Dermis blood vessel endothelial cell (primary cell): ENCODE measurements at regions not wholly inside any gene's neighbourhood (a gene's known extent, or its start where the extent isn't known, plus 50 kb on each side); places are given as distances from the start of the nearest gene placed in this dataset.

Experiments used
- DNase-seq: peaks from one replicate; pipeline ENCODE4 v3.0.0; 2010

- no peak for DNase-seq
Observed at GRCh38 chr17:36761203-36761950, 160.0 kb downstream of the MRM1 start.

DNA sequence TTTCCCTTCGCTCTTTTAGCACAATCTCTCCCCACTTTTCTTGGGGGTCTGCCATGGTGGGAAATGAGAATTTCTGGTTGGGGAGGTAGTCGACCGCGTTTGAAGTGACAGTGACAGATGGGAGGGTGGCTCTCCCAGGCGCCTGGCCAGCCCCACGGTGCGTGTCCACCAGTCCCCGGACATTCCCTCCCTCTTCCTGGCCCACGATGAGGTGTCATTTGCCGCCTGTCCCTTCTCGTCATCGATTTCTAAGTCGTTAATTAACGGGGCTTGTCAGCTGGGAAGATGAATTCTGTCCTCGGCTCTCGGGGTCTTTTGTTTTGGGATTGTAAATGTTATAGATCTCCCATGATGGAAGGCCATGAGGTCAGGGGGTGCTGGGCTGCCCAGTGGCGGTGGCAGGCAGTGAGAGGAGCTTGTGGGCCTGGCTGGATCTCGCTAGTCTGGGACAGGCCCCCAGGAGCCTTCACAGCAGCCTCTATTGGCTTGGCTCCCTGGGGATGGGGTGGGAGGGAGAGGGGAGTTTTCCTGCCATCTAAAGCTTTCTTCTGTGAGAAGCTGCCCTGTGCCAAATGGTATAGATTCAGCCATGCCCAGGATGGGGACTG lies 164.2 kb downstream of the MRM1 start:
- DNase-seq = no peak

DNA sequence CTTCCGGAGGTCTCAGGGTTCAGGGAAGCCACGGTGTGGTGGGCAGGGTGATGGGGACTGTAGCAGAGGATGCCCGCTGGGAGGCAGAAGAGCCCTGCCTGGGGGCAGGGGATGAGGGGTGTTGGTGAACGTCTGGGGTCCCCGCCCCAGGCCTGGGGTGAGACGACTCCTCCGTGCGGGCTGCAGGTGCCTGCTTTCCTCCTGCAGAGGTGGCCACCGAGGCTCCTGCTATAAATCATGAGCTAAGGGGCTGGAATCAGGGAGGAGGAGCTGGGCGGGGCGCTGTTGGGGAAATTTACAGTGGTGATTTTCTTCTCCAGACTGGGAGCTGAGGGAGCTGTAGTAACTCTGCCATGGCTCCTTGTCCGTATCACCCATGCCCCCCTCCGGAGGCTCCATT lies 167.0 kb downstream of the MRM1 start:
- DNase-seq = peak; percentile 8

- no peak for DNase-seq
Observed at GRCh38 chr17:36773039-36773438, 164.2 kb upstream of the LHX1 start.

DNA sequence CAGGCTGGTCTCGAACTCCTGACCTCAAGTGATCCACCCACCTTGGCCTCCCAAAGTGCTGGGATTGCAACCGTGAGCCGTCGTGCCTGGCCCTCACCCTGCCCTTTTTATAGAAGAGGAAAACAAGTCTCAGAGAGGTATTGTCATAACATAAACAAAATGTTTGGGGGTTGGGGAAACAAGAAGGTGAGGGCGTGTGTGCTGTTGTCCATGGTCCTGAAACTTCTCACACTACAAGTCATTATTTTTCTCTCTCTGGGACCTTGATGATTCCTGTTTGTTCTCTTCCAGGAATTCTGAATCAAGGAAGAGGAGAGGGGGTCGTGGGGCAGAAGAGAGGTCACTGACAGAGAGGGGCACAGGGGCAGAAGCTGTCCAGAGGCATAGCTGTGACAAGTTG lies 160.2 kb upstream of the LHX1 start:
- DNase-seq = peak; percentile 31

DNA sequence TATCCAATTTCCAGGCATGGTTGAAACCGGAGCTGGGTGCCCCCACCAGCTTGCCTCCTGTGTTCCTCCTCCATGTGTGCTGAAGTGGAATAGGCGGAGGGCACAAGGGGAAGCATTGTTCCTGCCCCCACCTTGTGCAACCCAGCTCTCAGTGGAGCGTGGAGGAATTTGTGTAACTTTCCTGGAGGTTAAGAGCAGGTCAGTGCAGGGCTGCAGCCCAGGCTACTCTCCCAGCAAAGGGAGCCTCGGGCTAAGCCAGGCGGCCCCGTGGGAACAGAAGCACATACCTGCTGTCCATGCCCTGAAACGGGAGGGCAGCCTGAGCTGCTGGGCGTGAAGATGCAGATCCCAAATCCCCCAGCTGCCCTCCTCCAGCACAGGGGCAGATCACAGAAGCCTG lies 158.8 kb upstream of the LHX1 start:
- DNase-seq = no peak

GRCh38 chr17:36779550-36779949 lies 157.7 kb upstream of the LHX1 start:
- DNase-seq = no peak

- no peak for DNase-seq
Observed at GRCh38 chr17:36784633-36785032, 152.6 kb upstream of the LHX1 start.

DNA sequence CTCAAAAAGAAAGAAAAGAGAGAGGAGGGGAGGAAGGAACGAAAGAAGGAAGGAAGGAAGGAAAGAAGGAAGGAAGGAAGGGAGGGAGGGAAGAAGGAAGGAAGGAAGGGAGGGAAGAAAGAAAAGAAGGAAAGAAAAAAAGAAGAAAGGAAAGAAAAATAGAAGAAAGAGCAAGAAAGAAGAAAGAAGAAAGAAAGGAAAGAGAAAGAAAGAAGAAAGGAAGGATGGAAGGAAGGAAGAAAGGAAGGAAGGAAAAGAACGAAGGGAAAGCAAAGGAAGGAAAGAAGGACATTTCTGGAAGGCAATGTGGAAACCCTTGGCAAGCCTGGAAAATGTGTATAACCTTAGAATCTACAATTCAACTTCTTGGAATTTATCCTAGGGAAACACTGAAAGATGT lies 150.4 kb upstream of the LHX1 start:
- DNase-seq = no peak

DNA sequence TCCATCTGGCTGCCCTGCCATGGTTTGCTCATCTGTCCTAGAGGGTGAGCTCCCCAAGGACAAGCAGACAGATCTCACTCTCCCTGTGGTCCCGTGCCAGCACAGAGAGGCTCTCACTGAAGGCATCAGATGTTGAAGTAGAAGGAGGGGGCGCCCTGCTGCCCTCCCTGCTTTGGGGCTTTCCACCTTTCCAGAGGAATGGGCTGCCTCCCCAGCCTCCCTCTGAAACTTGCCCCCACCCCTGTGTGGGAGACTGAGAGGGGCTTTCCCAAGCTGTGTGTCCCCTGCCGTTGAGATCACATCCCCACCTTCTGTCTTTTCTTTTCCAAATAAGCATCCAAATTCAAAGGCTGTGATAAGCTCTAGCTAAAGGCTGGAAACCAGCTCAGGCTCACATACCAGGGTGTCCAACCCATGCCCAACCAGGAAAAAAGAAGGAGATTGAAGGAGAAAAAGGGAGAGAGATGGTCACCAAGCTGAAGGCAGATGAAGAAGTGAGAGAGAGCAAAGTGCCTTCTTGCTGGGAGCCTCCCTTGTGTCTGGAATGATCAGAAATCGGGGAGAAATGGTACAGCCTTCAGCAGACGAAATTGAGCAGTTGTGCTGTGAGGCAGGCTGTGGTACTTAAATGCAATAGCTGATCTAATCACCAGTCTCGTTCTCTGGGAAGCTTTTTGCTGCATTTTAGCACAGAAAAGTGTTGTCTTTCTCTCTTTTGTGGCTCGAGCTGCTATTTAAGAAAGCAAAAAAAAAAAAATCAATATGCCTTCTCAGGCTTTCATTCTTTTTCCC lies 145.9 kb upstream of the LHX1 start:
- DNase-seq = no peak

DNA sequence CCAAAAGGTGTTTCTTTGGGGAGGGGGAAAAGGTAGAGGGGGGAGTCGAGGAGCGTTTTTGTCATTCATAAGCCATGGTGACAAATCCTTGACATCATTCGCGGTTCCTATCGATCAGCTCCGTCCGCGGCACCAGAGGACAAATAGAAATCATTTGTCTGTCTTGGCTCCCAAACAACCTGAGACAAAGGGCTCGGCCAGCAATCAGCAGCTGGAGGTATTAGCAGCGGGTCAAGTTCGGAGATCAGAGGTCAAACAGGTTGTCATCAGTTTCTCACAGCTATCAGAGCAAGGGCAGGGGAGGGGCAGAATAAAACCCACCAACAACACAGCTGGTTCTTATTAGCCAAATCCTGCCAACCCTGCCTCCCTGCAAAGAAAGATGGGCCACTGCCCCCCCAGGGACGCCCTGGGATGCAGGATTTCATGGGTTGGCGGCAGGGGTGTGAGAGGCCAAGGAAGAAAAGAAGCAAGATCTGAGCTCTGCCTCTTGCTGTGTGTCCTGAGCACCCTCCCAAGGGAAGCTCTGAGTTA lies 145.3 kb upstream of the LHX1 start:
- no peak for DNase-seq

DNA sequence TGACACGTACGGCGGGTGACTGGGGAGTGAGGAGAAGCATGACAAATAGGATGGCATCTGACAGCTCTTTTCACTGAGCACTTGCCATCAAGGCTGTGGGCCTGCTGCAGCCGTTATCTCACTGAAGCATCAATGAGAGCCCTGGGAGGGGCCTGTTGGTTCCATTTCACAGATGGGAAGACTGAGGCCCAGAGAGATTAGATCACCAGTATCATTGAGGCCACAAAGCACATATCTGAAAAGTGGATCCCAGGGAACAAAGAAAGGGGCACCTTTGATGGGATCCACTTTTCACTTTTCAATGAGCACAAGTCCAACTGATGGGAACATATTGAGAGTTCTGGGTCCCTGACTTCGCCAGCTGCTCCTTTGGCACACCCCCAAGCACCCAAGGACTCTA lies 144.4 kb upstream of the LHX1 start:
- DNase-seq = no peak

DNA sequence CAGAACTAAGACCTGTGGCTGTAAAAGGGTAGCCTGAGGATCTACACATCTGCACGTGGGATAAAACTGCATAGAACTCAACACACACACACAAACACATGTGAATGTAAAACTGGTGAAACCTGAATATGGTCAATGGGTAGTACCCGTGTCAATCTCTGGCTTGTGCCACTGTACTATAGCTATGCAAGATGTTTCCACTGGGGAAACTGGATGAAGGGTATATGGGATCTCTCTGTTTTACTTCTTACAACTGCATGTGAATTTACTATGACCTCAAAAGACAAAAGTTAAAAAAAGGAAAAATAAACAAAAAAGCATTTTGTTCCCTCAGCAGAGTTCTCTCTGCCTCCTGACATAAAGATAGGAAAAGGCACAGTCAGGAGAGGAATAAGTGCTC lies 143.3 kb upstream of the LHX1 start:
- no peak for DNase-seq

- no peak for DNase-seq
Observed at GRCh38 chr17:36807496-36808179, 129.6 kb upstream of the LHX1 start.

DNA sequence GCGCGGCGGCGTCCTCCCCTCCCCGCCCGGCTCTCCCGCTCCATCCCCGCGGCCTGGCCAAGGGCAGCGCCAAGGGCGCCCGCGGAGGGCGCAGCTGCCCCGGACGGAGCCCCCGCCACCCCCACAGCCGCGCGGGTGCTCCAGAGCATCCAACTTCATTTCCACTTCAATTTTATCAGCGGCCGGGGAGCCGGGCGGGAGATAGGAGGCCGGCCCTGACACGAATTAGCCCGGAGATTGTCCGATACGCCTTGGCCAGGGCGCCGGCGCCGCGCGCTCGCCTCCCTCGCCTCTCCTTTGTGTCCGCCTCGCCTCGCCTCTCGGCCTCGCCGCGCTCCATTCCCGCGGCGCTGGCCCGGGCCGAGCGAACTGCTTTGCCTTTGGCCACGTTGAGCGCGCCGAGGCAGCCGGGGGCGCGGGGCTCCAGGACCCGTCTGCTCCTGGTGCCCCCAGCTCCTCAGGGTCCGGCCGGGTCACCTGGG lies 129.1 kb upstream of the LHX1 start:
- peak; percentile 52 for DNase-seq

GRCh38 chr17:36812762-36813161 lies 124.5 kb upstream of the LHX1 start:
- peak; percentile 53 for DNase-seq

DNA sequence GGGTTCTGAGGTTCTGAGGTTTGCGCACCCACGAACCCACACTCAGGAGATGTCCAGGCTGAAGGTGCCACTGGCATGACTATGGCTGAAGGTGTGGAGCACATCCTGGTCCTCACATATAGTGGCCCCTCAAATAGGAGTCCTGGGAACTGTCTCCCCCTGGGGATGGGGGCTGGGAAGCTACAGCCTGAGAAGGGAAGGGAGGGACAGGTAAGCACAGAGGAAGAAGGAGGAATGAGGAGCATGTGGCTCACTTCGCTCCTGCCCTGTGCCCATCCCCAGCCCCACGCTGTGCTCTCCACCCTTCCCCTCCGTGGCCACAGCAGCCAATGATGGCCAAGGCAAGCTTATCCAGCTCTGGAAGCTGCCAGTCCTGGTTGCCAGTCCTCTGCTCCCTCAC lies 123.9 kb upstream of the LHX1 start:
- DNase-seq = no peak

GRCh38 chr17:36813957-36814563 lies 123.2 kb upstream of the LHX1 start:
- no peak for DNase-seq

DNA sequence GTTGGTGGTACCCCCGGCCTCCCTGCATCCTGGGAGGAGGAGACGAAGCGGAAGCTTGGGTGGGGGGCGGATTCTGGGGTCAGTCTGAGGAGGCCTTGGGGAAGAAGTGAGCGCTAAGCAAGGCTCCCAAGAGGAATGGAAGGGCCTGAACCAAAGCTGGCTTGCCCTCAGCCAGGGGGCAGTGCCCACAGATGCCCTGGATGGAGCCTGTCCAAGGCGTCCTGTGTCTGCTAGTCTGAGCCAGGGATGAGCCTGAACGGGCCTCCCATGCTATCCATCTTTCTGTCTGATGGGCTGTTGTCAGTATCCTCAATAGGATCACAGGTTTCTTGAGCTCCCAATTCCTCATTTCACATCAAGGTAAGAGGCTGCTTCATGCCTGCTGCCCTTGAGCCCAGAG lies 122.3 kb upstream of the LHX1 start:
- no peak for DNase-seq

DNA sequence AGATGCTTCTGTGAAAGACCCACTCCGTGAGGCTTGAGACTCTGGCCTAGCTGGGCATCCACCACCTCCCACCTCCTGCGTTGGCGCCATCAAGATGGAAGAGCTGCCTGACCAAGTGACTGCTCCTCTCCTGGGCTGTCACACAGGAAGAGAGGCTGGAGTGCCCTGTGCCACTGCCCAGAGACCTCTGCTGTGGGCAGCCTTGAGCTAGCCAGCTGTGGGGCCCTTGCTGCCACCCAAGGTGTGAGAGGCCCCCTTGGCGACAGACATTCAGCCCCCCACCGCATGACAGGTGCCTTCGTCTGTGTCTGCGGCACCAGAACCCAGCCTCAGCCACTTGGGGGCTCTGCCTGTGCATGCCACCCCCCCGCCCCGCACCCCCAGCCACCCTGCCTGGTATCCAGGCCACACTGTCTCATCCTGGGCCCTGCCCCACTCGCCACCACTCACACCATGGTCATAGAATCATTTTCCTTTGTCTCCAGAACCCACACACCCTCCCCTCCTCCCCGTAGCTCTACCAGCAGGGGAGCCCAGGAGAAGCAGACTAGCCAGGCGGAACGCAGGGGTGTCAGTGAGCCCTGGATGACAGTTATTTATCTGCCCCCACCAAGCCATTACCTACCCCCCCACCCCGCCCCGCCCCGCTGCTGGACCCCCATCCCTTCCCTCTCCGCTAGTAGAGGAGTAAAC lies 120.9 kb upstream of the LHX1 start:
- DNase-seq = no peak

DNA sequence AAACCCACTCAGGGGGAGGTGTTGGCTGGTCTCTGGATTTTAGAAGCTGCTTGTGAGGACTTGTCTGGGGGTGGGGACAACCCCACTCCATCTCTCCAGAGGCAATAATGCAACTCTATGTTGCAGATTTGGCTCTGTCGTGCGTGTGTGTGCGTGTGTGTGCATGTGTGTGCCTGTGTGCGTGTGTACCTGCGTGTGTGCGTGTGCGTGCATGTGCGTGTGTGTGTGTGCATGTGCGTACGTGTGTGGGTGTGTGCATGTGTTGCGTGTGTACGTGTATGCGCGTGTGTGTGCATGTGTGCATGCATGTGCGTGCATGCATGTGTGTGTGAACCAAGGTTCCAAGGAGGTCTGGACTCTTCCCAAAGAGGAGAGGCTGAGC lies 120.4 kb upstream of the LHX1 start:
- no peak for DNase-seq
